ENCODE measurements at regions not wholly inside any gene's neighbourhood (a gene's known extent, or its start where the extent isn't known, plus 50 kb on each side); places are given as distances from the start of the nearest gene placed in this dataset.

- H3K9me3 Mint-ChIP-seq: peaks cover 23% of the 10 kb centered on the region
- Histone ChIP-seq H3K36me3 (ENCODE audit: insufficient read depth) (no peaks in the 10 kb centered on the region), H3F3A (replicated peaks; ENCODE audit: low read depth) (no peaks in the 10 kb centered on the region), H3K79me2 (replicated peaks; ENCODE audit: insufficient read depth) (no peaks in the 10 kb centered on the region), H3K9me2 (ENCODE audit: insufficient read depth) (no peaks in the 10 kb centered on the region), H3K27me3 (ENCODE audit: insufficient read depth) (no peaks in the 10 kb centered on the region), H3K4me3 (no peak overlapping the region), H2AFZ (no peak overlapping the region; the same call in 1 of the 2 replicates), H3K27ac (ENCODE audit: low read depth) (no peak overlapping the region), H3K4me2 (no peak overlapping the region), H3K4me1 (ENCODE audit: insufficient read depth) (peaks cover 14% of the 10 kb centered on the region), H4K20me1 (replicated peaks; ENCODE audit: insufficient read depth) (no peaks in the 10 kb centered on the region)
- H3K36me3 Mint-ChIP-seq (ENCODE audit: low read depth): peaks cover 20% of the 10 kb centered on the region; the same call in 2 of the 3 replicates
- H3K4me3 Mint-ChIP-seq: no peak overlapping the region
- ATAC-seq: no peak
- H3K27ac Mint-ChIP-seq: peak overlapping the region; percentile 6; the same call in 1 of the 2 replicates
- no peaks in the 10 kb centered on the region for H3K27me3 Mint-ChIP-seq (ENCODE audit: insufficient read depth, low read depth, poor library complexity)
- DNase-seq (ENCODE audit: low spot score): no peak
- TF ChIP-seq STAT1 (IDR thresholded peaks at IDR 0.05; ENCODE audit: unreplicated experiment) (no peak), ZNF462 (CRISPR knock-in tag; IDR thresholded peaks at IDR 0.05) (no peak), POLR2AphosphoS5 (IDR thresholded peaks at IDR 0.05; ENCODE audit: low read depth) (no peak), ZNF114 (CRISPR knock-in tag; IDR thresholded peaks at IDR 0.05) (no peak), REST (IDR thresholded peaks at IDR 0.05; ENCODE audit: unreplicated experiment) (no peak)
- H3K4me1 Mint-ChIP-seq: peaks cover 11% of the 10 kb centered on the region; the same call in 2 of the 3 replicates
Observed at GRCh38 chr2:156666130-156666785, 230.1 kb downstream of the GPD2 start.
